NOMO-1 treated with dmso at 0.1 percent for 144 hours (cell line): ENCODE measurements at regions not wholly inside any gene's neighbourhood (a gene's known extent, or its start where the extent isn't known, plus 50 kb on each side); places are given as distances from the start of the nearest gene placed in this dataset.

Experiments used
- DNase-seq: peaks from one replicate; lab custom pipeline; 2025; ENCODE audit not compliant: unreplicated experiment; lab: John Stamatoyannopoulos, UW

- DNase-seq, result no peak
These were observed 111.3 kb downstream of the SALL1 start for GRCh38 chr16:51039638-51040331.

- peak; percentile 43 for DNase-seq
These were observed 115.4 kb downstream of the SALL1 start for GRCh38 chr16:51035711-51036110.

GRCh38 chr16:51035110-51035498, 116.0 kb downstream of the SALL1 start:
- DNase-seq, result no peak

- DNase-seq, result no peak
These were observed 116.5 kb downstream of the SALL1 start for GRCh38 chr16:51034481-51035109.

GRCh38 chr16:51031598-51031997, 119.5 kb downstream of the SALL1 start:
- DNase-seq, result no peak

- no peak for DNase-seq
These were observed 120.6 kb downstream of the SALL1 start for GRCh38 chr16:51030516-51030915.

- DNase-seq, result no peak
These were observed 125.3 kb downstream of the SALL1 start for GRCh38 chr16:51025588-51026290.

- no peak for DNase-seq
These were observed 126.4 kb downstream of the SALL1 start for GRCh38 chr16:51024703-51025102.

- DNase-seq, result no peak
These were observed 128.1 kb downstream of the SALL1 start for GRCh38 chr16:51022955-51023354.

GRCh38 chr16:51019617-51020016, 131.5 kb downstream of the SALL1 start:
- no peak for DNase-seq

- DNase-seq, result no peak
These were observed 133.1 kb downstream of the SALL1 start for GRCh38 chr16:51017969-51018368.

GRCh38 chr16:51012396-51012795, 138.7 kb downstream of the SALL1 start:
- no peak for DNase-seq

- DNase-seq, result no peak
These were observed 140.3 kb downstream of the SALL1 start for GRCh38 chr16:51010817-51011216.

- DNase-seq, result no peak
These were observed 141.3 kb downstream of the SALL1 start for GRCh38 chr16:51009813-51010212.

GRCh38 chr16:51009359-51009758, 141.7 kb downstream of the SALL1 start:
- no peak for DNase-seq

GRCh38 chr16:51008607-51009006, 142.5 kb downstream of the SALL1 start:
- DNase-seq, result no peak

GRCh38 chr16:51008037-51008436, 143.0 kb downstream of the SALL1 start:
- no peak for DNase-seq

GRCh38 chr16:51003850-51004566, 147.1 kb downstream of the SALL1 start:
- DNase-seq, result no peak

GRCh38 chr16:51002881-51003490, 148.1 kb downstream of the SALL1 start:
- DNase-seq, result peak; percentile 37

- no peak for DNase-seq
These were observed 151.9 kb downstream of the SALL1 start for GRCh38 chr16:50999181-50999580.

- no peak for DNase-seq
These were observed 152.7 kb downstream of the SALL1 start for GRCh38 chr16:50998411-50998810.
